ENCODE measurements at regions not wholly inside any gene's neighbourhood (a gene's known extent, or its start where the extent isn't known, plus 50 kb on each side); places are given as distances from the start of the nearest gene placed in this dataset.

DNA sequence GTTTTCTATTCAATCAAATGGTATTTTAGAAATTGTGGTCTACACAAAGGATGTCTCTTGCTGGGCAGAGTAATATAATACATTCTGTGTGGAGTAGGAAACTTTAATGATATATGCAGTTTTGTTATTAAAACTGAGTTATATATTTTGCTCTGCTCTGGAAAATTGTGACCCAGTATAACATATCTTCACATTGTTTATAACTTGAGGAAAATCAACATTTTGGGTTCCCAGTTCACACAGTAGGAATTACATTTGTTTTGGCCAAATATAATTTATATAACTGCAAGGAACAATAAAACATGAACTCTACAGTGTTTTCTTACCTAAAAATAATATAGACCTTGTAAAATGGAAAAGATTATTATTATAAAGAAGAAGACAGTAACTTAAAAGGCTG, 372.4 kb downstream of the OSR1 start:
- TF ChIP-seq FOXA1 (IDR thresholded peaks at IDR 0.05) = no peak
- TF ChIP-seq, protein P1, sequence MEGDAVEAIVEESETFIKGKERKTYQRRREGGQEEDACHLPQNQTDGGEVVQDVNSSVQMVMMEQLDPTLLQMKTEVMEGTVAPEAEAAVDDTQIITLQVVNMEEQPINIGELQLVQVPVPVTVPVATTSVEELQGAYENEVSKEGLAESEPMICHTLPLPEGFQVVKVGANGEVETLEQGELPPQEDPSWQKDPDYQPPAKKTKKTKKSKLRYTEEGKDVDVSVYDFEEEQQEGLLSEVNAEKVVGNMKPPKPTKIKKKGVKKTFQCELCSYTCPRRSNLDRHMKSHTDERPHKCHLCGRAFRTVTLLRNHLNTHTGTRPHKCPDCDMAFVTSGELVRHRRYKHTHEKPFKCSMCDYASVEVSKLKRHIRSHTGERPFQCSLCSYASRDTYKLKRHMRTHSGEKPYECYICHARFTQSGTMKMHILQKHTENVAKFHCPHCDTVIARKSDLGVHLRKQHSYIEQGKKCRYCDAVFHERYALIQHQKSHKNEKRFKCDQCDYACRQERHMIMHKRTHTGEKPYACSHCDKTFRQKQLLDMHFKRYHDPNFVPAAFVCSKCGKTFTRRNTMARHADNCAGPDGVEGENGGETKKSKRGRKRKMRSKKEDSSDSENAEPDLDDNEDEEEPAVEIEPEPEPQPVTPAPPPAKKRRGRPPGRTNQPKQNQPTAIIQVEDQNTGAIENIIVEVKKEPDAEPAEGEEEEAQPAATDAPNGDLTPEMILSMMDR (IDR thresholded peaks at IDR 0.05; ENCODE audit: low read depth, low read length, missing input control) = no peak

Data from liver (tissue), 2 donors.